Mesendoderm (in vitro differentiated cells): ENCODE measurements at regions not wholly inside any gene's neighbourhood (a gene's known extent, or its start where the extent isn't known, plus 50 kb on each side); places are given as distances from the start of the nearest gene placed in this dataset.

ENCODE experiments used
- DNase-seq: peaks from one replicate; pipeline ENCODE4 v3.0.0; 2013
- H2AK5ac ChIP-seq: 2 replicates; pipeline ENCODE4 v1.6.1; 2013; ENCODE audit warnings: low read length, inconsistent platforms
- H2BK120ac ChIP-seq: 2 replicates; pipeline ENCODE4 v1.6.1; 2013; ENCODE audit warnings: low read depth, mild to moderate bottlenecking, low read length, moderate library complexity, mixed read lengths
- H2BK15ac ChIP-seq: replicated peaks from 2 replicates; pipeline ENCODE4 v1.6.1; 2013; ENCODE audit warnings: low read depth, mild to moderate bottlenecking, moderate library complexity
- H2BK5ac ChIP-seq: 2 replicates; pipeline ENCODE4 v1.6.1; 2013; ENCODE audit warnings: low read length, inconsistent platforms
- H3K18ac ChIP-seq: 2 replicates; pipeline ENCODE4 v1.6.1; 2013; ENCODE audit warnings: mild to moderate bottlenecking, low read length, mixed read lengths
- H3K23ac ChIP-seq: one replicate; pipeline ENCODE4 v1.6.1; 2013; ENCODE audit warnings: low read length
- H3K27ac ChIP-seq: 2 replicates; pipeline ENCODE4 v1.5.1; 2013; ENCODE audit warnings: low read depth, mild to moderate bottlenecking, inconsistent platforms, low read length, moderate library complexity
- H3K27me3 ChIP-seq: 2 replicates; pipeline ENCODE4 v1.6.1; 2013; ENCODE audit warnings: low read length, control low read depth, mild to moderate bottlenecking, inconsistent platforms; ENCODE audit not compliant: insufficient read depth, poor library complexity
- H3K36me3 ChIP-seq: 2 replicates; pipeline ENCODE4 v1.6.1; 2013; ENCODE audit warnings: low read length, inconsistent platforms; ENCODE audit not compliant: control insufficient read depth, insufficient read depth
- H3K4ac ChIP-seq: one replicate; pipeline ENCODE4 v1.6.1; 2013; ENCODE audit warnings: low read depth, mild to moderate bottlenecking, low read length, moderate library complexity
- H3K4me1 ChIP-seq: 2 replicates; pipeline ENCODE4 v1.6.1; 2013; ENCODE audit warnings: low read depth, low read length, inconsistent platforms; ENCODE audit not compliant: control insufficient read depth
- H3K4me2 ChIP-seq: 2 replicates; pipeline ENCODE4 v1.6.1; 2013; ENCODE audit warnings: low read length
- H3K4me3 ChIP-seq: 2 replicates; pipeline ENCODE4 v1.5.1; 2013; ENCODE audit warnings: mild to moderate bottlenecking, low read length
- H3K56ac ChIP-seq: one replicate; pipeline ENCODE4 v1.6.1; 2013; ENCODE audit warnings: low read length
- H3K79me1 ChIP-seq: 2 replicates; pipeline ENCODE4 v1.6.1; 2013; ENCODE audit warnings: low read length, inconsistent platforms
- H3K79me2 ChIP-seq: 2 replicates; pipeline ENCODE4 v1.6.1; 2013; ENCODE audit warnings: mild to moderate bottlenecking, low read length; ENCODE audit not compliant: control insufficient read depth, insufficient read depth
- H3K9ac ChIP-seq: 2 replicates; pipeline ENCODE4 v1.6.1; 2013; ENCODE audit warnings: low read length, inconsistent platforms
- H4K5ac ChIP-seq: one replicate; pipeline ENCODE4 v1.6.1; 2013; ENCODE audit warnings: low read length
- H4K8ac ChIP-seq: one replicate; pipeline ENCODE4 v1.6.1; 2013; ENCODE audit warnings: low read depth, mild to moderate bottlenecking, control low read depth, low read length, moderate library complexity
- WGBS: extraction: QIAGEN DNeasy Blood & Tissue Kit; methylation state at CpG from one replicate; pipeline ENCODE4 v1.1.7; 2013; ENCODE audit warnings: low lambda C conversion rate, missing lambda C conversion rate; ENCODE audit not compliant: insufficient coverage; ENCODE audit errors: extremely low coverage; 5-methylcytosine and 5-hydroxymethylcytosine counted together

DNA sequence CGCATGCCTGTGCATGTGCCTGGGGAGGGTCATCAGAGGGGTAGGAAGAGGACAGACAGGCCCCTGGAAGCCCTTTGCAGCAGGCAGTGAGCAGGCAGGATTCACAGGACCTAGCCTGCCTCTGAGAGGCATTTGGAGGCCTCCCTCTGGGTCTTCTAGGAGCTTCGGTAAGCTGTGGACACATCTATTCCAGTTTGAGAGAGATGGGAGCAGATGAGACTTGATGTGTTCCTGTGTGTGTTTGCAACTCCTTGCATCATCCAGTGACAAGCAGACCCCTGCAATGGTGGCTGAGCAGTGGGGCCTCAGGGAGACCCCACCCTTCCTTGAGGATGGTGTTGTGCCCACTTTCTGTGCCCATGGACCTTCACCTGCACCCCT lies 64.0 kb downstream of the GADD45G start:
- H3K79me1 ChIP-seq: no peaks in the 10 kb centered on the region
- no peaks in the 10 kb centered on the region for H3K27me3 ChIP-seq
- H2BK15ac ChIP-seq: no peak overlapping the region
- no peak overlapping the region for H3K23ac ChIP-seq
- H3K27ac ChIP-seq: no peak overlapping the region
- DNase-seq: no peak
- no peak overlapping the region for H4K5ac ChIP-seq
- whole genome bisulfite sequencing: no CpG with 5 or more reads among the region's 2 CpGs
- H3K79me2 ChIP-seq: no peaks in the 10 kb centered on the region
- H3K4ac ChIP-seq: no peak overlapping the region
- H3K56ac ChIP-seq: no peak overlapping the region
- no peak overlapping the region for H4K8ac ChIP-seq
- no peak overlapping the region for H2BK5ac ChIP-seq
- H3K9ac ChIP-seq: no peak overlapping the region
- no peak overlapping the region for H3K4me2 ChIP-seq
- no peaks in the 10 kb centered on the region for H3K4me1 ChIP-seq
- H2AK5ac ChIP-seq: no peak overlapping the region
- H3K18ac ChIP-seq: no peak overlapping the region
- H3K36me3 ChIP-seq: no peaks in the 10 kb centered on the region
- H2BK120ac ChIP-seq: no peak overlapping the region
- H3K4me3 ChIP-seq: no peak overlapping the region

- H3K4ac ChIP-seq: no peak overlapping the region
- H2BK5ac ChIP-seq: no peak overlapping the region
- no CpG with 5 or more reads among the region's 2 CpGs for WGBS
- DNase-seq: no peak
- H3K36me3 ChIP-seq: no peaks in the 10 kb centered on the region
- no peaks in the 10 kb centered on the region for H3K27me3 ChIP-seq
- no peaks in the 10 kb centered on the region for H3K79me2 ChIP-seq
- H2AK5ac ChIP-seq: no peak overlapping the region
- H4K8ac ChIP-seq: no peak overlapping the region
- no peak overlapping the region for H2BK120ac ChIP-seq
- no peak overlapping the region for H4K5ac ChIP-seq
- H3K56ac ChIP-seq: no peak overlapping the region
- no peak overlapping the region for H3K4me2 ChIP-seq
- H3K4me1 ChIP-seq: no peaks in the 10 kb centered on the region
- no peak overlapping the region for H3K18ac ChIP-seq
- H2BK15ac ChIP-seq: no peak overlapping the region
- H3K23ac ChIP-seq: no peak overlapping the region
- H3K9ac ChIP-seq: no peak overlapping the region
- no peaks in the 10 kb centered on the region for H3K79me1 ChIP-seq
- H3K4me3 ChIP-seq: no peak overlapping the region
- H3K27ac ChIP-seq: no peak overlapping the region
Measured at GRCh38 chr9:89669361-89669842, 64.6 kb downstream of the GADD45G start.

GRCh38 chr9:89670114-89670513 lies 65.3 kb downstream of the GADD45G start:
- Histone ChIP-seq H3K4me1 (peaks cover 2% of the 10 kb centered on the region), H2BK120ac (no peak overlapping the region), H3K18ac (no peak overlapping the region), H3K79me1 (no peaks in the 10 kb centered on the region), H3K23ac (no peak overlapping the region), H3K4me2 (no peak overlapping the region), H2AK5ac (no peak overlapping the region), H2BK15ac (no peak overlapping the region), H4K8ac (no peak overlapping the region), H3K79me2 (no peaks in the 10 kb centered on the region), H3K36me3 (no peaks in the 10 kb centered on the region), H2BK5ac (no peak overlapping the region), H4K5ac (no peak overlapping the region), H3K56ac (no peak overlapping the region), H3K27me3 (no peaks in the 10 kb centered on the region), H3K4me3 (no peak overlapping the region), H3K9ac (no peak overlapping the region), H3K4ac (no peak overlapping the region), H3K27ac (no peak overlapping the region)
- no CpG with 5 or more reads among the region's 5 CpGs for WGBS
- DNase-seq: no peak

DNA sequence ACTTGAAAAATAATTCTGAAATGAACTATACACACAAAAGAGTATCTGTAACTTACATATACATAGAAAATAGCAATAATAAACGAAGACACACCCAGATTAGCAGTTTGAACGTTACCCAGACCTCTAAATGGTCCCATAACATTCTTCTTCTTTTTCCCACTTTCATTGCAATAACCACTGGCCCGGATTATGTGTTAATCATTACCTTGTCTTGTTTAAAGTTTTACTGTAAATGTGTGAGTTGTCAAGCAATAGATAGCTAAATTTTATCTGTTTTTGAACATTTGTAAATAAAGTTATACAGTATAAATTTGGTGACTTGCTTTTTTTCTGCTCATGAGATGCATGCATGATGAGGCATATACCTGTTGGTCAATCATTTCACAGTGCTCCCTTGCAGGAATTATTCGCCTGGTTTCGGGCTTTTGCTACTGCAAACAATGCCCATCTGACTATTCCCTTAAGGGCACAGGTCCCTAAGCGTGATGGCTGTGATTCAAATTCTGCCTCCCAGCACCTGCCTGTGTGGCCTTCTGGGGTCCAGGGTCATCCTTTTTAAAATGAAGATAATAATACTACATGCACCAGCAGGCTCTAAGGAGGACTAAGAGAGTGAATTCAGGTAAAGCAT lies 66.1 kb downstream of the GADD45G start:
- Histone ChIP-seq H3K79me2 (no peaks in the 10 kb centered on the region), H3K27ac (no peak overlapping the region), H2AK5ac (no peak overlapping the region), H3K4me3 (no peak overlapping the region), H4K8ac (no peak overlapping the region), H4K5ac (no peak overlapping the region), H3K9ac (no peak overlapping the region), H3K4ac (no peak overlapping the region), H3K23ac (no peak overlapping the region), H2BK5ac (no peak overlapping the region), H2BK15ac (no peak overlapping the region), H3K27me3 (no peaks in the 10 kb centered on the region), H3K36me3 (no peaks in the 10 kb centered on the region), H3K56ac (no peak overlapping the region), H3K4me1 (peaks cover 3% of the 10 kb centered on the region), H3K4me2 (no peak overlapping the region), H2BK120ac (no peak overlapping the region), H3K18ac (no peak overlapping the region), H3K79me1 (no peaks in the 10 kb centered on the region)
- DNase-seq: no peak
- WGBS: no CpG with 5 or more reads among the region's 6 CpGs

GRCh38 chr9:89674667-89675057 lies 69.8 kb downstream of the GADD45G start:
- H3K4me3 ChIP-seq: no peak overlapping the region
- peak overlapping the region; percentile 0 for H3K56ac ChIP-seq
- H4K5ac ChIP-seq: no peak overlapping the region
- H3K79me1 ChIP-seq: no peaks in the 10 kb centered on the region
- no peak overlapping the region for H3K4me2 ChIP-seq
- no peak overlapping the region for H2BK15ac ChIP-seq
- H3K9ac ChIP-seq: no peak overlapping the region
- no peak overlapping the region for H3K23ac ChIP-seq
- H3K36me3 ChIP-seq: no peaks in the 10 kb centered on the region
- H3K18ac ChIP-seq: no peak overlapping the region
- no peak overlapping the region for H3K4ac ChIP-seq
- no peak overlapping the region for H2BK120ac ChIP-seq
- no peak overlapping the region for H2AK5ac ChIP-seq
- peaks cover 13% of the 10 kb centered on the region for H3K4me1 ChIP-seq
- H3K27ac ChIP-seq: no peak overlapping the region
- H3K27me3 ChIP-seq: no peaks in the 10 kb centered on the region
- no peak overlapping the region for H4K8ac ChIP-seq
- no peak overlapping the region for H2BK5ac ChIP-seq
- H3K79me2 ChIP-seq: no peaks in the 10 kb centered on the region
- no CpG with 5 or more reads among the region's 4 CpGs for WGBS
- DNase-seq: no peak
